H1 (cell line): ENCODE measurements at regions not wholly inside any gene's neighbourhood (a gene's known extent, or its start where the extent isn't known, plus 50 kb on each side); places are given as distances from the start of the nearest gene placed in this dataset.
"Not testable (repeated sequence)": the region's sequence is repeated elsewhere in the genome, so short reads cannot be mapped to it uniquely, and the experiment has no call there.

Source experiments
- BRCA1 ChIP-seq: IDR thresholded peaks from 2 replicates; pipeline ENCODE4 v1.6.1; 2012; ENCODE audit warnings: low read depth, low read length, improper control_type of control experiment
- CTCF ChIP-seq, 3 experiments: IDR thresholded peaks; 1 replicate in 2 of 3; 2 replicates in 1 of 3; pipeline versions ENCODE4 v1.5.1 to v1.6.1; 2011; ENCODE audit warnings: low read length in 3 of 3, mild to moderate bottlenecking in 3 of 3, inconsistent platforms in 2 of 3, low read depth in 1 of 3, moderate library complexity in 1 of 3; ENCODE audit not compliant: insufficient read depth in 1 of 3; ENCODE audit errors: control extremely low read depth in 1 of 3
- JUND ChIP-seq: IDR thresholded peaks from 2 replicates; pipeline ENCODE4 v1.6.1; 2011; ENCODE audit warnings: mild to moderate bottlenecking, improper control_type of control experiment, low read length
- MAX ChIP-seq: IDR thresholded peaks from 2 replicates; pipeline ENCODE4 v1.6.1; 2012; ENCODE audit warnings: inconsistent platforms
- POLR2AphosphoS5 ChIP-seq: IDR thresholded peaks from 2 replicates; pipeline ENCODE4 v1.6.1; 2011; ENCODE audit warnings: low read depth, low read length
- RNF2 ChIP-seq: fragments of 200-900, 300-1000 bp; sonication (generic); IDR thresholded peaks from 2 replicates; pipeline ENCODE4 v1.7.1; 2016; ENCODE audit warnings: borderline replicate concordance, low read depth, mild to moderate bottlenecking, antibody characterized with exemption, low read length; ENCODE audit not compliant: poor library complexity, severe bottlenecking; ENCODE audit errors: missing control alignments
- SIX5 ChIP-seq: IDR thresholded peaks from 2 replicates; pipeline ENCODE4 v1.6.1; 2011; ENCODE audit warnings: mild to moderate bottlenecking, low read depth, low read length
- TAF1 ChIP-seq: IDR thresholded peaks from 2 replicates; pipeline ENCODE4 v1.6.1; 2011; ENCODE audit warnings: mild to moderate bottlenecking, low read depth, low read length

- not testable (repeated sequence) for TF ChIP-seq TAF1; JUND; CTCF (IDR thresholded peaks at IDR 0.05; ENCODE audit: control extremely low read depth in 1 of 3, insufficient read depth in 1 of 3, low read depth in 1 of 3, low read length in 3 of 3); SIX5; MAX; RNF2; BRCA1; POLR2AphosphoS5
Measured at GRCh38 chr17:64779098-64779375, 116.9 kb upstream of the SMURF2 start.
